ENCODE measurements at regions not wholly inside any gene's neighbourhood (a gene's known extent, or its start where the extent isn't known, plus 50 kb on each side); places are given as distances from the start of the nearest gene placed in this dataset.

DNA sequence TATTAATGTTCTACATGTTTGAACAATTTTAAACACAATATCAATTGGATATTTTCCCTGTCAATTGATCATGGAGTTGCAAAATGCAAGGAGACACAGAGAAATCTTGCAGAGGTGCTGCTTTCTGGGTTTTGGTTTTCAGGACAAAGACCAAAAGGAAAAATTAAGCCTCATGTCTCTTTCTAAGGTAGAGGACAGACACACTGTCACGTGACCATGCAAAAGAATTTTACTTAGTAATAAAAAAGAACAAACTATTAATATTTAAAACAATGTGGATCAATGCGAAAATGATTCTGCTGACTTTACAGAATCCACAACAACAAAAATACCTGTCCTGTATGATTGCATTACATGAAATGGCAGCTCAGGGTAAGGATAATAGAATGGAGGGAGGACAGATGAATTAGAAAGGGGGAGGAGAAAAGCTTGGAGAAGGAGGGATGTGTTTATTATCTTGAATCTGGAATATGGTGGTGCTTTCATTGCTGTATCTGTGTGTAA is 493.7 kb upstream of the NUPR2 start:
- TF ChIP-seq POLR2AphosphoS5 (IDR thresholded peaks at IDR 0.05; ENCODE audit: low read depth, low read length) (no peak), SP2 (IDR thresholded peaks at IDR 0.05; ENCODE audit: low read length) (no peak), CHD2 (IDR thresholded peaks at IDR 0.05; ENCODE audit: low read length) (no peak), EP300 (IDR thresholded peaks at IDR 0.05; ENCODE audit: borderline replicate concordance in 1 of 2, low read depth in 2 of 2, low read length in 2 of 2) (no peak), POLR2A (IDR thresholded peaks at IDR 0.05; ENCODE audit: control extremely low read depth in 1 of 2, low read depth in 2 of 2, low read length in 2 of 2) (no peak), KDM1A (IDR thresholded peaks at IDR 0.05; ENCODE audit: borderline replicate concordance, low read length) (no peak), JUND (IDR thresholded peaks at IDR 0.05; ENCODE audit: low read length) (no peak), CEBPB (IDR thresholded peaks at IDR 0.05; ENCODE audit: low read depth, low read length) (no peak)
- TF ChIP-seq, protein P1, sequence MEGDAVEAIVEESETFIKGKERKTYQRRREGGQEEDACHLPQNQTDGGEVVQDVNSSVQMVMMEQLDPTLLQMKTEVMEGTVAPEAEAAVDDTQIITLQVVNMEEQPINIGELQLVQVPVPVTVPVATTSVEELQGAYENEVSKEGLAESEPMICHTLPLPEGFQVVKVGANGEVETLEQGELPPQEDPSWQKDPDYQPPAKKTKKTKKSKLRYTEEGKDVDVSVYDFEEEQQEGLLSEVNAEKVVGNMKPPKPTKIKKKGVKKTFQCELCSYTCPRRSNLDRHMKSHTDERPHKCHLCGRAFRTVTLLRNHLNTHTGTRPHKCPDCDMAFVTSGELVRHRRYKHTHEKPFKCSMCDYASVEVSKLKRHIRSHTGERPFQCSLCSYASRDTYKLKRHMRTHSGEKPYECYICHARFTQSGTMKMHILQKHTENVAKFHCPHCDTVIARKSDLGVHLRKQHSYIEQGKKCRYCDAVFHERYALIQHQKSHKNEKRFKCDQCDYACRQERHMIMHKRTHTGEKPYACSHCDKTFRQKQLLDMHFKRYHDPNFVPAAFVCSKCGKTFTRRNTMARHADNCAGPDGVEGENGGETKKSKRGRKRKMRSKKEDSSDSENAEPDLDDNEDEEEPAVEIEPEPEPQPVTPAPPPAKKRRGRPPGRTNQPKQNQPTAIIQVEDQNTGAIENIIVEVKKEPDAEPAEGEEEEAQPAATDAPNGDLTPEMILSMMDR (IDR thresholded peaks at IDR 0.05; ENCODE audit: control extremely low read depth in 1 of 3, insufficient read depth in 1 of 3, low read depth in 1 of 3, low read length in 3 of 3) = no peak
- TF ChIP-seq, protein P2, sequence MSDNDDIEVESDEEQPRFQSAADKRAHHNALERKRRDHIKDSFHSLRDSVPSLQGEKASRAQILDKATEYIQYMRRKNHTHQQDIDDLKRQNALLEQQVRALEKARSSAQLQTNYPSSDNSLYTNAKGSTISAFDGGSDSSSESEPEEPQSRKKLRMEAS (IDR thresholded peaks at IDR 0.05) = no peak

All from H1 (cell line).